GM12892 (cell line): ENCODE measurements at regions not wholly inside any gene's neighbourhood (a gene's known extent, or its start where the extent isn't known, plus 50 kb on each side); places are given as distances from the start of the nearest gene placed in this dataset.

Experiments
- POLR2A ChIP-seq: IDR thresholded peaks from 2 replicates; pipeline ENCODE4 v1.6.1; 2011; ENCODE audit warnings: low read depth, low read length, control low read depth
- POLR2AphosphoS5 ChIP-seq: IDR thresholded peaks from 2 replicates; pipeline ENCODE4 v1.6.1; 2011; ENCODE audit warnings: low read depth, low read length, control low read depth

- TF ChIP-seq POLR2A (no peak), POLR2AphosphoS5 (no peak)
Observed at GRCh38 chr14:86777963-86778602, 1214.9 kb downstream of the GALC start.
